ENCODE measurements at regions not wholly inside any gene's neighbourhood (a gene's known extent, or its start where the extent isn't known, plus 50 kb on each side); places are given as distances from the start of the nearest gene placed in this dataset.

GRCh38 chr2:125445495-125445894, 1210.5 kb upstream of the GYPC start:
- H3K27ac ChIP-seq (ENCODE audit: insufficient read depth, low read length), result no peak overlapping the region
- no peaks in the 10 kb centered on the region for H3K36me3 ChIP-seq (ENCODE audit: control insufficient read depth, insufficient read depth, low read length)
- no peak for DNase-seq (ENCODE audit: low read depth in 2 of 2)
- H4K20me1 ChIP-seq (ENCODE audit: control insufficient read depth, extremely low read depth, insufficient read depth, low read length), result no peaks in the 10 kb centered on the region
- H3K4me2 ChIP-seq (ENCODE audit: extremely low read depth, insufficient read depth, low read length), result no peak overlapping the region
- H3K79me2 ChIP-seq (ENCODE audit: control insufficient read depth, insufficient read depth, low read length), result no peaks in the 10 kb centered on the region
- no peak overlapping the region for H3K9ac ChIP-seq (ENCODE audit: insufficient read depth, low read length)
- no peak overlapping the region for H2AFZ ChIP-seq (ENCODE audit: low read length)
- H3K27me3 ChIP-seq (ENCODE audit: control insufficient read depth, insufficient read depth, low read length), result no peaks in the 10 kb centered on the region
- TF ChIP-seq EZH2 (IDR thresholded peaks at IDR 0.05; ENCODE audit: low read length, missing control alignments), result no peak
- TF ChIP-seq CTCF (conservative IDR thresholded peaks at IDR 0.05 in 1 of 2, IDR thresholded peaks at IDR 0.05 in 1 of 2; ENCODE audit: low read depth in 1 of 2, low read length in 2 of 2), result no peak
- no peak overlapping the region for H3K4me3 ChIP-seq (replicated peaks in 1 of 4; ENCODE audit: control extremely low read depth in 1 of 4, insufficient read depth in 1 of 4, low read depth in 3 of 4, low read length in 4 of 4)
- H3K9me3 ChIP-seq (ENCODE audit: control insufficient read depth, insufficient read depth, low read depth, low read length), result no peaks in the 10 kb centered on the region
- no peaks in the 10 kb centered on the region for H3K4me1 ChIP-seq (ENCODE audit: control insufficient read depth, extremely low read depth, insufficient read depth, low read length)

GRCh38 chr2:125450092-125450491, 1205.9 kb upstream of the GYPC start:
- H3K4me3 ChIP-seq (replicated peaks in 1 of 4; ENCODE audit: control extremely low read depth in 1 of 4, insufficient read depth in 1 of 4, low read depth in 3 of 4, low read length in 4 of 4), result no peak overlapping the region
- DNase-seq (ENCODE audit: low read depth in 2 of 2), result no peak
- no peaks in the 10 kb centered on the region for H3K79me2 ChIP-seq (ENCODE audit: control insufficient read depth, insufficient read depth, low read length)
- no peaks in the 10 kb centered on the region for H4K20me1 ChIP-seq (ENCODE audit: control insufficient read depth, extremely low read depth, insufficient read depth, low read length)
- TF ChIP-seq EZH2 (IDR thresholded peaks at IDR 0.05; ENCODE audit: low read length, missing control alignments) (no peak), CTCF (conservative IDR thresholded peaks at IDR 0.05 in 1 of 2, IDR thresholded peaks at IDR 0.05 in 1 of 2; ENCODE audit: low read depth in 1 of 2, low read length in 2 of 2) (no peak)
- H3K36me3 ChIP-seq (ENCODE audit: control insufficient read depth, insufficient read depth, low read length), result no peaks in the 10 kb centered on the region
- no peaks in the 10 kb centered on the region for H3K27me3 ChIP-seq (ENCODE audit: control insufficient read depth, insufficient read depth, low read length)
- no peaks in the 10 kb centered on the region for H3K9me3 ChIP-seq (ENCODE audit: control insufficient read depth, insufficient read depth, low read depth, low read length)
- H3K4me2 ChIP-seq (ENCODE audit: extremely low read depth, insufficient read depth, low read length), result no peak overlapping the region
- H3K9ac ChIP-seq (ENCODE audit: insufficient read depth, low read length), result no peak overlapping the region
- no peak overlapping the region for H3K27ac ChIP-seq (ENCODE audit: insufficient read depth, low read length)
- no peaks in the 10 kb centered on the region for H3K4me1 ChIP-seq (ENCODE audit: control insufficient read depth, extremely low read depth, insufficient read depth, low read length)
- H2AFZ ChIP-seq (ENCODE audit: low read length), result no peak overlapping the region

GRCh38 chr2:125455110-125455509, 1200.8 kb upstream of the GYPC start:
- H4K20me1 ChIP-seq (ENCODE audit: control insufficient read depth, extremely low read depth, insufficient read depth, low read length), result no peaks in the 10 kb centered on the region
- H3K36me3 ChIP-seq (ENCODE audit: control insufficient read depth, insufficient read depth, low read length), result no peaks in the 10 kb centered on the region
- TF ChIP-seq EZH2 (IDR thresholded peaks at IDR 0.05; ENCODE audit: low read length, missing control alignments) (no peak), CTCF (conservative IDR thresholded peaks at IDR 0.05 in 1 of 2, IDR thresholded peaks at IDR 0.05 in 1 of 2; ENCODE audit: low read depth in 1 of 2, low read length in 2 of 2) (no peak)
- no peak overlapping the region for H3K27ac ChIP-seq (ENCODE audit: insufficient read depth, low read length)
- no peak overlapping the region for H3K4me3 ChIP-seq (replicated peaks in 1 of 4; ENCODE audit: control extremely low read depth in 1 of 4, insufficient read depth in 1 of 4, low read depth in 3 of 4, low read length in 4 of 4)
- no peaks in the 10 kb centered on the region for H3K79me2 ChIP-seq (ENCODE audit: control insufficient read depth, insufficient read depth, low read length)
- peak in 1 of 2 donors; percentile 49 for DNase-seq (ENCODE audit: low read depth in 2 of 2)
- H3K4me1 ChIP-seq (ENCODE audit: control insufficient read depth, extremely low read depth, insufficient read depth, low read length), result no peaks in the 10 kb centered on the region
- H3K4me2 ChIP-seq (ENCODE audit: extremely low read depth, insufficient read depth, low read length), result no peak overlapping the region
- no peaks in the 10 kb centered on the region for H3K27me3 ChIP-seq (ENCODE audit: control insufficient read depth, insufficient read depth, low read length)
- no peak overlapping the region for H2AFZ ChIP-seq (ENCODE audit: low read length)
- H3K9me3 ChIP-seq (ENCODE audit: control insufficient read depth, insufficient read depth, low read depth, low read length), result no peaks in the 10 kb centered on the region
- no peak overlapping the region for H3K9ac ChIP-seq (ENCODE audit: insufficient read depth, low read length)

Data from fibroblast of lung (primary cell).